ENCODE measurements at regions not wholly inside any gene's neighbourhood (a gene's known extent, or its start where the extent isn't known, plus 50 kb on each side); places are given as distances from the start of the nearest gene placed in this dataset.

GRCh38 chr5:101473483-101473882 is 570.4 kb upstream of the ST8SIA4 start:
- TF ChIP-seq MAX (IDR thresholded peaks at IDR 0.05): no peak
- no peak for TF ChIP-seq CTCF (IDR thresholded peaks at IDR 0.05; ENCODE audit: low read depth, low read length, missing input control)
- TF ChIP-seq REST (IDR thresholded peaks at IDR 0.05): no peak
- no peak for TF ChIP-seq RAD21 (IDR thresholded peaks at IDR 0.05)
- TF ChIP-seq GABPA (IDR thresholded peaks at IDR 0.05 in 1 of 2, conservative IDR thresholded peaks at IDR 0.05 in 1 of 2): no peak
- no peak for TF ChIP-seq ATF3 (IDR thresholded peaks at IDR 0.05)
- no peak for TF ChIP-seq ZBTB33 (IDR thresholded peaks at IDR 0.05)
- TF ChIP-seq SP1 (IDR thresholded peaks at IDR 0.05): no peak
- TF ChIP-seq NR2F2 (IDR thresholded peaks at IDR 0.05): no peak
- TF ChIP-seq TAF1 (conservative IDR thresholded peaks at IDR 0.05): no peak
- no peak for TF ChIP-seq JUND (IDR thresholded peaks at IDR 0.05)
- no peak for TF ChIP-seq HNF4A (conservative IDR thresholded peaks at IDR 0.05)

Measured in liver (tissue), 3 donors.